ENCODE measurements at regions not wholly inside any gene's neighbourhood (a gene's known extent, or its start where the extent isn't known, plus 50 kb on each side); places are given as distances from the start of the nearest gene placed in this dataset.

DNA sequence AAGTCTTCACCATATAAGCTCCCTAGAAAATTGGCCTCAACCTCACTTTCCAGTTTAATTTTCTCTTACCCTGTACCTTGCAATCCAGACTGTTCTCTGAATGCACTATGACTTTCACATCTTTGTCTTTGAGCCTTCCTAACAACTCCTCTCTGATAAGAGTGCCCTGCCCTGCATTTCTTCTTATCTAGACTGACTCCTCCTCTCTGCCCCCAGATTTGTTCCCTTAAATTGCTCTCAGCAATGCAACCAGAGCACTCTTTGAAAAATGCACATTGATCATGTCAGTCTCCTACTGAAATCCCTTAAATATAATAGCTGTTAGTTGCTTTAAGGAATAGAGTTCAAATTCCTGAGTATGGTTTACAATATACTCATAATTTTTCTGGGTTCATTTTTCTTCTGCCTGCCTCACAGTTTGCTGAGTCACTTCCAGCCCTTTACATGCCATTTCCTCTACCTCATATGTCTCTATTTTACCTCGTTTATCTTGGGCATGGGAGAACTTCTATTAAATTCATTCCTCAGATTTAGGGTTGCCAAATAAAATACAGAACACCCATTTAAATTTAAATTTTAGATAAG is 582.7 kb upstream of the AADAT start:
- H3K27ac ChIP-seq: no peak overlapping the region
- TF ChIP-seq CTCF (IDR thresholded peaks at IDR 0.05) (no peak), ZFX (IDR thresholded peaks at IDR 0.05; ENCODE audit: borderline replicate concordance) (no peak)

DNA sequence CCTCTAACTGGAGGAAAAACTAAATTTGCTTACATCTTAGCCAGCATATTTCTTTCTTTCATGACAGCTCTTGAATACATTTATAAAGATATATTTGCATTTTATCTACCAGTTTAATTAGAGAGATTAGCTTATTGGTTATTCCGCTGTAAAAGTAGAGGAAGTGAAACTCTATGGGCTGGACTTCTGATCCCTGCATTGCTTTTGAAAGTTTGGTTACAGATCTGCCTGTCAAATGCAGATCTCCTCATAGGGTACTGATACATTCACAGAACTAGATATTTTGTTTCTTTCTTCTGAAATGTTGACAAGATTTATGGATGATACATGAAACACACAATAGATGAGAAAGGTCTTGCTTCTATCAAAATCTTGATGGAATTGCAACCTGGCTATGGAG is 581.4 kb upstream of the AADAT start:
- no peak overlapping the region for H3K27ac ChIP-seq
- no peak for TF ChIP-seq ZFX (IDR thresholded peaks at IDR 0.05; ENCODE audit: borderline replicate concordance)
- no peak for TF ChIP-seq CTCF (IDR thresholded peaks at IDR 0.05)

GRCh38 chr4:170667814-170668213 is 578.1 kb upstream of the AADAT start:
- no peak for TF ChIP-seq CTCF (IDR thresholded peaks at IDR 0.05)
- TF ChIP-seq ZFX (IDR thresholded peaks at IDR 0.05; ENCODE audit: borderline replicate concordance): no peak
- no peak overlapping the region for H3K27ac ChIP-seq

- TF ChIP-seq ZFX (IDR thresholded peaks at IDR 0.05; ENCODE audit: borderline replicate concordance): no peak
- no peak for TF ChIP-seq CTCF (IDR thresholded peaks at IDR 0.05)
- H3K27ac ChIP-seq: no peak overlapping the region
These were observed 577.2 kb upstream of the AADAT start for GRCh38 chr4:170666909-170667308.

GRCh38 chr4:170662250-170662649 is 572.5 kb upstream of the AADAT start:
- H3K27ac ChIP-seq: no peak overlapping the region
- TF ChIP-seq ZFX (IDR thresholded peaks at IDR 0.05; ENCODE audit: borderline replicate concordance) (no peak), CTCF (IDR thresholded peaks at IDR 0.05) (no peak)

DNA sequence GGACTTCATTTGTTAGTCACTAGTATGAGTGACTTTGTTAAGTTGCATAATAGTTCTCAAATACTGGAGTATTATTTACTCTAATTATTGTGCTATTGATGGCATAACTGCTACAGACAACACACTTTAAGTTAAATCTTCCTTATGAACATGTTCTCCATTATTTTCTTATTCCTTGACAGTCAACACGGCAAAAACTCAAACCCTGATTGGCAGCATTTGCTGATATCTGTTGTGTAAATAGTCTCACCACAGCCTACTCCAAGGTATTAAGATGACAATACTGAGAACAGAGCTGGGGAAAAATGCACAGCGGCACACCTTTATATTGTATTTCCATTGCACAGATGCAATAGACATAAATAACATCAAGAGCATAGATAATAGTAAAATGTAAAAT is 568.0 kb upstream of the AADAT start:
- H3K27ac ChIP-seq: no peak overlapping the region
- TF ChIP-seq ZFX (IDR thresholded peaks at IDR 0.05; ENCODE audit: borderline replicate concordance) (no peak), CTCF (IDR thresholded peaks at IDR 0.05) (no peak)

- no peak for TF ChIP-seq ZFX (IDR thresholded peaks at IDR 0.05; ENCODE audit: borderline replicate concordance)
- TF ChIP-seq CTCF (IDR thresholded peaks at IDR 0.05): no peak
- H3K27ac ChIP-seq: no peak overlapping the region
These were observed 566.8 kb upstream of the AADAT start for GRCh38 chr4:170656506-170656905.
